ENCODE measurements at regions not wholly inside any gene's neighbourhood (a gene's known extent, or its start where the extent isn't known, plus 50 kb on each side); places are given as distances from the start of the nearest gene placed in this dataset.
"Not testable (repeated sequence)": the region's sequence is repeated elsewhere in the genome, so short reads cannot be mapped to it uniquely, and the experiment has no call there.

DNA sequence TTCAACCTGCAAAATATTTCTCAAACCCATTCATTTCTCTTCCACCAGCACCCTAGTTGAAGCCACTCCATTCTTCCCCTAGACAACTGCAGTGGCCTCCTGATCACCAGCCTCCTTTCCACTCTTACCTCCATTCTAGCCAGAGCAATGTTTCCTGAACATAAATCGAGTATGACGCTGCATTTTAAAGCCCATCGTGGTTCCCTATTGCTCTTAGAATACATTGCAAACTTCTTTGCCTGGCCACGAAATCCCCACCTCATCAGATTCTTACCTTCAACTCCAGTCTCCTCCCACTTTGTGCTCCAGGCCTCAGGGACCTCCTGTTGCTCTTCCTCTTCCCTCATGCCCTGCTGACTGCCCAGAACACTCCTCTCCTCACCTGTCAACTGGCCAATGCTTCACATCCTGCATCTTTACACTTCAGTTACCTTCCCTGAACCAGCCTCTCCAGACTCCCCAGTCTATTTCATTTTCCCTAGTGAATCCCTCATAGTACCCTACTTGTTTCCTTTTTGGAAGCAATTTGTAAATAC lies 176.5 kb upstream of the CTAGE1 start:
- H3K27ac ChIP-seq, result no peak overlapping the region
- H3K4me1 ChIP-seq, result no peaks in the 10 kb centered on the region
- H4K20me1 ChIP-seq (ENCODE audit: low read depth), result no peaks in the 10 kb centered on the region
- no peak for DNase-seq (ENCODE audit: low spot score)
- H3K9me3 Mint-ChIP-seq, result no peaks in the 10 kb centered on the region
- H3K36me3 Mint-ChIP-seq, result no peaks in the 10 kb centered on the region
- TF ChIP-seq, protein P1, sequence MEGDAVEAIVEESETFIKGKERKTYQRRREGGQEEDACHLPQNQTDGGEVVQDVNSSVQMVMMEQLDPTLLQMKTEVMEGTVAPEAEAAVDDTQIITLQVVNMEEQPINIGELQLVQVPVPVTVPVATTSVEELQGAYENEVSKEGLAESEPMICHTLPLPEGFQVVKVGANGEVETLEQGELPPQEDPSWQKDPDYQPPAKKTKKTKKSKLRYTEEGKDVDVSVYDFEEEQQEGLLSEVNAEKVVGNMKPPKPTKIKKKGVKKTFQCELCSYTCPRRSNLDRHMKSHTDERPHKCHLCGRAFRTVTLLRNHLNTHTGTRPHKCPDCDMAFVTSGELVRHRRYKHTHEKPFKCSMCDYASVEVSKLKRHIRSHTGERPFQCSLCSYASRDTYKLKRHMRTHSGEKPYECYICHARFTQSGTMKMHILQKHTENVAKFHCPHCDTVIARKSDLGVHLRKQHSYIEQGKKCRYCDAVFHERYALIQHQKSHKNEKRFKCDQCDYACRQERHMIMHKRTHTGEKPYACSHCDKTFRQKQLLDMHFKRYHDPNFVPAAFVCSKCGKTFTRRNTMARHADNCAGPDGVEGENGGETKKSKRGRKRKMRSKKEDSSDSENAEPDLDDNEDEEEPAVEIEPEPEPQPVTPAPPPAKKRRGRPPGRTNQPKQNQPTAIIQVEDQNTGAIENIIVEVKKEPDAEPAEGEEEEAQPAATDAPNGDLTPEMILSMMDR (IDR thresholded peaks at IDR 0.05), result no peak
- TF ChIP-seq EZH2 (IDR thresholded peaks at IDR 0.05) (no peak), EZH2phosphoT487 (IDR thresholded peaks at IDR 0.05) (no peak)
- H3K4me1 Mint-ChIP-seq, result no peaks in the 10 kb centered on the region
- H3K4me3 Mint-ChIP-seq, result no peak overlapping the region
- H3K4me3 ChIP-seq, result no peak overlapping the region
- H3K36me3 ChIP-seq, result no peaks in the 10 kb centered on the region
- H3K9ac ChIP-seq, result no peak overlapping the region
- no peak overlapping the region for H3K4me2 ChIP-seq
- no peaks in the 10 kb centered on the region for H3K27me3 Mint-ChIP-seq (ENCODE audit: insufficient read depth, low read depth)
- no peak overlapping the region for H2AFZ ChIP-seq (replicated peaks)
- H3K27me3 ChIP-seq, result no peaks in the 10 kb centered on the region
- H3K9me3 ChIP-seq (ENCODE audit: low read depth), result no peaks in the 10 kb centered on the region
- no peaks in the 10 kb centered on the region for H3K79me2 ChIP-seq (ENCODE audit: low read depth)
- no peak overlapping the region for H3K27ac Mint-ChIP-seq
- no peaks in the 10 kb centered on the region for H3F3A ChIP-seq (ENCODE audit: low read depth)

DNA sequence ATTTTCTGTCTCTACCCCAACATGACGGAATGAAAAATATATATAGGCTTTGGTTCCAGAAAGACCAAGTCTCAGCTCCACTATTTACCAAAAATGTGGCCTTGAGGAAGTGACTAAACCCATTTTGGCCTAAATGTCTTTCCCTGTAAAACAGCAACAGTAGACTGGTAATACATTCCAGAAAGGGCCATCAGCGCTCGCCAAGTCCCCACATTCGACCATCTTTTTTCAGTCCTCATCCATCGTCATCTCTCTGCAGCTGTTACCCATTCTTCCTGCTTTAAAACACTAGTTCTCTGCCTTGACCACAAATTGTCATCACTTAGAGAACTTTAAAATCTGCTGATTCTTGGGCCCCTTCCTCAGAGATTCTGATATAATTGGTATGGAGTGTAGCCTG lies 183.8 kb upstream of the CTAGE1 start:
- Mint-ChIP-seq H3K4me3 (no peak overlapping the region), H3K36me3 (no peaks in the 10 kb centered on the region), H3K9me3 (peaks cover 3% of the 10 kb centered on the region), H3K4me1 (peaks cover 10% of the 10 kb centered on the region), H3K27me3 (ENCODE audit: insufficient read depth, low read depth) (peaks cover 6% of the 10 kb centered on the region), H3K27ac (no peak overlapping the region)
- Histone ChIP-seq H2AFZ (replicated peaks) (no peak overlapping the region), H3F3A (ENCODE audit: low read depth) (no peaks in the 10 kb centered on the region), H3K79me2 (ENCODE audit: low read depth) (no peaks in the 10 kb centered on the region), H3K27ac (no peak overlapping the region), H3K4me1 (peaks cover 3% of the 10 kb centered on the region), H3K9ac (no peak overlapping the region), H3K9me3 (ENCODE audit: low read depth) (no peaks in the 10 kb centered on the region), H3K4me3 (no peak overlapping the region), H4K20me1 (ENCODE audit: low read depth) (no peaks in the 10 kb centered on the region), H3K4me2 (no peak overlapping the region), H3K36me3 (no peaks in the 10 kb centered on the region), H3K27me3 (no peaks in the 10 kb centered on the region)
- no peak for TF ChIP-seq EZH2 (IDR thresholded peaks at IDR 0.05)
- TF ChIP-seq, protein P1 (IDR thresholded peaks at IDR 0.05), result no peak
- TF ChIP-seq EZH2phosphoT487 (IDR thresholded peaks at IDR 0.05), result no peak
- no peak for DNase-seq (ENCODE audit: low spot score)

DNA sequence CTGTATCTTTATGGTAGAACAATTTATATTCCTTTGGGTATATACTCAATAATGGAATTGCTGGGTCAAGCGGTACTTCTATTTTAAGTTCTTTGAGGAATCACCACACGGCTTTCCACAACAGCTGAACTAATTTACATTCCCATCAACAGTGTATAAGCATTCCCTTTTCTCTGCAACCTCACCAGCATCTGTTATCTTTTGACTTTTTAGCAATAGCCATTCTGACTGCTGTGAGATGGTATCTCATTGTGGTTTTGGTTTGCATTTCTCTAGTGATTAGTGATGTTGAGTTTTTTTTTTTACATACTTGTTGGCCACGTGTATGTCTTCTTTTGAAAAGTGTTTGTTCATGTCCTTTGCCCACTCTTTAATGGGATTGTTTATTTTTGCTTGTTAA lies 184.7 kb upstream of the CTAGE1 start:
- not testable (repeated sequence) for H3K36me3 Mint-ChIP-seq; H3K9me3 ChIP-seq (ENCODE audit: low read depth); H3K9me3 Mint-ChIP-seq; H3K79me2 ChIP-seq (ENCODE audit: low read depth); H3K36me3 ChIP-seq; H3K4me2 ChIP-seq; H3K4me3 Mint-ChIP-seq; H3K9ac ChIP-seq; H3F3A ChIP-seq (ENCODE audit: low read depth); DNase-seq (ENCODE audit: low spot score); H3K27me3 Mint-ChIP-seq (ENCODE audit: insufficient read depth, low read depth); H3K4me1 ChIP-seq; H3K27me3 ChIP-seq; H3K4me3 ChIP-seq; H3K27ac ChIP-seq; H4K20me1 ChIP-seq (ENCODE audit: low read depth); H3K27ac Mint-ChIP-seq; H2AFZ ChIP-seq (replicated peaks)
- H3K4me1 Mint-ChIP-seq, result peaks cover 20% of the 10 kb centered on the region

DNA sequence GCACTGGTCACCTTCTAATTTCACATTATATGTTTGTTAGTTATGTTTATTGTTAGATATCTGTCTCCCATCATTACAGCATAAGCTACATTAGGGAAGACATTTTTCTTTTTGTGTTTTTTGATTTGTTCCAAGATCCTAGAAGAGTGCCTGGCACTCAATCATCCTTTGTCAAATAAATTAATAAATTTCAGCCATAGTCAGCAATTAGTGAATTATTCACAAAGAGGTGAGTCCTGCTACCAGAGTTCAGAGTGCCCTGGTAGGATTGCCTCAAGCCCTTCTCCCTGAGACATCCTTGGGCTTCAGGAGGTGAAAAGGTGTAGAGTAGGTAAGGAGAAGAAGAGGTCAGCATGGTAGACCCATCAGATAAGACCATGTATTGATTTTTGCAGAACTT lies 186.2 kb upstream of the CTAGE1 start:
- Histone ChIP-seq H2AFZ (replicated peaks) (no peak overlapping the region), H4K20me1 (ENCODE audit: low read depth) (no peaks in the 10 kb centered on the region), H3K27ac (no peak overlapping the region), H3K36me3 (no peaks in the 10 kb centered on the region), H3K4me2 (no peak overlapping the region), H3K79me2 (ENCODE audit: low read depth) (no peaks in the 10 kb centered on the region), H3K4me1 (peaks cover 12% of the 10 kb centered on the region), H3K9ac (no peak overlapping the region), H3K27me3 (no peaks in the 10 kb centered on the region), H3F3A (ENCODE audit: low read depth) (no peaks in the 10 kb centered on the region), H3K4me3 (no peak overlapping the region), H3K9me3 (ENCODE audit: low read depth) (no peaks in the 10 kb centered on the region)
- DNase-seq (ENCODE audit: low spot score), result no peak
- H3K27me3 Mint-ChIP-seq (ENCODE audit: insufficient read depth, low read depth), result peaks cover 10% of the 10 kb centered on the region
- H3K4me1 Mint-ChIP-seq, result peaks cover 27% of the 10 kb centered on the region
- H3K27ac Mint-ChIP-seq, result no peak overlapping the region
- no peaks in the 10 kb centered on the region for H3K36me3 Mint-ChIP-seq
- H3K4me3 Mint-ChIP-seq, result no peak overlapping the region
- TF ChIP-seq EZH2 (IDR thresholded peaks at IDR 0.05) (no peak), EZH2phosphoT487 (IDR thresholded peaks at IDR 0.05) (no peak)
- TF ChIP-seq, protein P1 (IDR thresholded peaks at IDR 0.05), result no peak
- peaks cover 3% of the 10 kb centered on the region for H3K9me3 Mint-ChIP-seq
